HEK293T (cell line): ENCODE measurements at regions not wholly inside any gene's neighbourhood (a gene's known extent, or its start where the extent isn't known, plus 50 kb on each side); places are given as distances from the start of the nearest gene placed in this dataset.

Experiments used
- ARNT ChIP-seq: fragments of 450-650 bp; IDR thresholded peaks from 2 replicates; pipeline ENCODE4 v1.6.1; 2017; ENCODE audit warnings: mild to moderate bottlenecking
- BHLHE40 ChIP-seq: fragments of 450-650 bp; IDR thresholded peaks from 2 replicates; pipeline ENCODE4 v1.6.1; 2016; ENCODE audit warnings: mild to moderate bottlenecking, moderate library complexity, borderline replicate concordance
- ELF4 ChIP-seq: fragments of 450-650 bp; IDR thresholded peaks from 2 replicates; pipeline ENCODE4 v1.6.1; 2017; ENCODE audit warnings: antibody characterized with exemption
- FOXM1 ChIP-seq: fragments of 450-650 bp; IDR thresholded peaks from 2 replicates; pipeline ENCODE4 v1.6.1; 2017; ENCODE audit warnings: mild to moderate bottlenecking, borderline replicate concordance
- HDGF ChIP-seq: fragments of 450-650 bp; IDR thresholded peaks from 2 replicates; pipeline ENCODE4 v1.6.1; 2017; ENCODE audit warnings: antibody characterized with exemption, borderline replicate concordance
- L3MBTL2 ChIP-seq: fragments of 450-650 bp; conservative IDR thresholded peaks from 2 replicates; pipeline ENCODE4 v1.6.1; 2016; ENCODE audit warnings: mild to moderate bottlenecking
- LEF1 ChIP-seq: fragments of 450-650 bp; IDR thresholded peaks from 2 replicates; pipeline ENCODE4 v1.6.1; 2017; ENCODE audit warnings: mild to moderate bottlenecking, borderline replicate concordance
- SP1 ChIP-seq: fragments of 450-650 bp; IDR thresholded peaks from 2 replicates; pipeline ENCODE4 v1.6.1; 2017
- TARDBP ChIP-seq: fragments of 450-650 bp; IDR thresholded peaks from 2 replicates; pipeline ENCODE4 v1.6.1; 2016
- ZNF384 ChIP-seq: fragments of 450-650 bp; IDR thresholded peaks from 2 replicates; pipeline ENCODE4 v1.6.1; 2016
- TF ChIP-seq, protein P1 (sequence below): fragments of 450-650 bp; IDR thresholded peaks from 2 replicates; pipeline ENCODE4 v1.6.1; 2016

DNA sequence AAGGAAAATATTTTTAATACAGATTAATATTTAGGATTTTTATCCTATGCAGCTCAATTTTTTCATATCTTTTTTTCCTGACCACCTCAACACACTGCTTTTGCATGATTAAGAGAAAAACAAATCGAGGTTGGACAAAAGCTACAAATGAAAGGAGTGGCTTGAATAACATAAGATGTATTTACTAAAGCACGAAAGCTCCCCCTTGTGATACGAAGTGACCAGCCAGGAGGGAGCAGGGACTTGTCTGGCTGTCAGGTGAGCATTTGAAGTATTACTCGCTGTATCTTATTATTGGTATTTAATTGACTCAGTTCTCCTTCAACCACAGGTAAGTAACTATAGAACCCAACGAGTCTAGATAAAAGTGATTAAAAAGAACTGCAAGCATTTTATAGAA, 265.2 kb upstream of the PHF14 start:
- TF ChIP-seq ARNT = no peak
- TF ChIP-seq BHLHE40 = no peak
- no peak for TF ChIP-seq LEF1
- TF ChIP-seq ZNF384 = no peak
- no peak for TF ChIP-seq L3MBTL2
- TF ChIP-seq, protein P1, sequence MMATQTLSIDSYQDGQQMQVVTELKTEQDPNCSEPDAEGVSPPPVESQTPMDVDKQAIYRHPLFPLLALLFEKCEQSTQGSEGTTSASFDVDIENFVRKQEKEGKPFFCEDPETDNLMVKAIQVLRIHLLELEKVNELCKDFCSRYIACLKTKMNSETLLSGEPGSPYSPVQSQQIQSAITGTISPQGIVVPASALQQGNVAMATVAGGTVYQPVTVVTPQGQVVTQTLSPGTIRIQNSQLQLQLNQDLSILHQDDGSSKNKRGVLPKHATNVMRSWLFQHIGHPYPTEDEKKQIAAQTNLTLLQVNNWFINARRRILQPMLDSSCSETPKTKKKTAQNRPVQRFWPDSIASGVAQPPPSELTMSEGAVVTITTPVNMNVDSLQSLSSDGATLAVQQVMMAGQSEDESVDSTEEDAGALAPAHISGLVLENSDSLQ = no peak
- TF ChIP-seq ELF4 = no peak
- TF ChIP-seq HDGF = no peak
- TF ChIP-seq TARDBP = no peak
- TF ChIP-seq FOXM1 = no peak
- no peak for TF ChIP-seq SP1
